Tibial artery (tissue), 4 donors: ENCODE measurements at regions not wholly inside any gene's neighbourhood (a gene's known extent, or its start where the extent isn't known, plus 50 kb on each side); places are given as distances from the start of the nearest gene placed in this dataset.

ENCODE experiments used
- DNase-seq, 2 donors: peaks; one replicate each; pipeline ENCODE4 v3.0.0-alpha.2; 2019
- H3K27ac ChIP-seq, 2 donors: fragments of 200-600 bp; sonication (generic) in 1 of 2; 1 replicate in 1 of 2; 2 replicates in 1 of 2; pipeline ENCODE4 v1.5.1; 2018 to 2019; ENCODE audit warnings: mild to moderate bottlenecking in 1 of 2
- H3K27me3 ChIP-seq, 2 donors: fragments of 200-600 bp; sonication (generic) in 1 of 2; one replicate each; pipeline versions ENCODE4 v1.5.1 to v1.6.0; 2016 to 2019
- H3K36me3 ChIP-seq, 3 donors: fragments of 200-600 bp; sonication (generic) in 2 of 3; one replicate each; pipeline ENCODE4 v1.5.1; 2016 to 2019; ENCODE audit warnings: mild to moderate bottlenecking in 2 of 3
- H3K4me1 ChIP-seq, 4 donors: fragments of 200-600 bp; sonication (generic) in 2 of 4; 1 replicate in 3 of 4; 2 replicates in 1 of 4; pipeline ENCODE4 v1.5.1; 2016 to 2019
- H3K4me3 ChIP-seq, 2 donors: fragments of 200-600 bp; sonication (generic) in 1 of 2; 1 replicate in 1 of 2; 2 replicates in 1 of 2; pipeline ENCODE4 v1.5.1; 2018 to 2019; ENCODE audit warnings: mild to moderate bottlenecking in 2 of 2
- H3K9me3 ChIP-seq, 3 donors: fragments of 200-600 bp; sonication (generic) in 1 of 3; one replicate each; pipeline ENCODE4 v1.5.1; 2016 to 2019
- CTCF ChIP-seq, 2 experiments: fragments of 200-600 bp in 1 of 2; fragments of 450-650 bp in 1 of 2; IDR thresholded peaks; one replicate each; pipeline ENCODE4 v1.5.1; 2017 to 2019; ENCODE audit warnings: antibody characterized with exemption in 2 of 2, mild to moderate bottlenecking in 1 of 2, moderate library complexity in 1 of 2
- intact Hi-C: fragments of 100-400 bp; cut with DNase I; formaldehyde crosslinking; loops from one replicate; pipeline ENCODE4 v1.15.0; 2023; ENCODE audit warnings: low total_unique reads

GRCh38 chr12:91766454-91766853, 379.2 kb downstream of the BTG1 start:
- Histone ChIP-seq H3K4me1 (peaks cover 0 to 21% (median 0%) of the 10 kb centered on the region in 4 donors), H3K27ac (no peak overlapping the region), H3K9me3 (no peaks in the 10 kb centered on the region), H3K27me3 (no peaks in the 10 kb centered on the region), H3K36me3 (no peaks in the 10 kb centered on the region), H3K4me3 (no peak overlapping the region)
- no peak for TF ChIP-seq CTCF (IDR thresholded peaks at IDR 0.05)
- intact Hi-C loops = no loop called here
- DNase-seq = no peak

- intact Hi-C loops = no loop called here
- H3K4me1 ChIP-seq = peaks cover 0 to 21% (median 0%) of the 10 kb centered on the region in 4 donors
- H3K4me3 ChIP-seq = no peak overlapping the region
These were observed 381.8 kb downstream of the BTG1 start for GRCh38 chr12:91763654-91764370.

GRCh38 chr12:91753649-91754048, 392.0 kb downstream of the BTG1 start:
- Histone ChIP-seq H3K4me3 (no peak overlapping the region), H3K36me3 (no peaks in the 10 kb centered on the region), H3K27me3 (no peaks in the 10 kb centered on the region), H3K27ac (no peak overlapping the region), H3K9me3 (peaks cover 0 to 6% (median 0%) of the 10 kb centered on the region in 3 donors), H3K4me1 (no peaks in the 10 kb centered on the region)
- intact Hi-C loops = no loop called here
- no peak for DNase-seq
- no peak for TF ChIP-seq CTCF (IDR thresholded peaks at IDR 0.05)

More at GRCh38 chr12:91763654-91764370, 381.8 kb downstream of the BTG1 start:
- TF ChIP-seq CTCF (IDR thresholded peaks at IDR 0.05) = no peak
- H3K9me3 ChIP-seq = no peaks in the 10 kb centered on the region
- no peaks in the 10 kb centered on the region for H3K36me3 ChIP-seq
- H3K27ac ChIP-seq = peak overlapping the region in 1 of 2 donors; percentile 38
- DNase-seq = no peak
- no peaks in the 10 kb centered on the region for H3K27me3 ChIP-seq

- no peak overlapping the region for H3K27ac ChIP-seq
- intact Hi-C loops = no loop called here
- TF ChIP-seq CTCF (IDR thresholded peaks at IDR 0.05) = no peak
These were observed 398.7 kb downstream of the BTG1 start for GRCh38 chr12:91746976-91747375.

GRCh38 chr12:91744597-91744996, 401.0 kb downstream of the BTG1 start:
- Histone ChIP-seq H3K9me3 (no peaks in the 10 kb centered on the region), H3K27me3 (no peaks in the 10 kb centered on the region), H3K4me1 (no peaks in the 10 kb centered on the region), H3K4me3 (no peak overlapping the region), H3K27ac (no peak overlapping the region), H3K36me3 (no peaks in the 10 kb centered on the region)
- intact Hi-C loops = no loop called here
- no peak for DNase-seq
- no peak for TF ChIP-seq CTCF (IDR thresholded peaks at IDR 0.05)

More at GRCh38 chr12:91746976-91747375, 398.7 kb downstream of the BTG1 start:
- no peak overlapping the region for H3K4me3 ChIP-seq
- no peaks in the 10 kb centered on the region for H3K27me3 ChIP-seq
- H3K9me3 ChIP-seq = no peaks in the 10 kb centered on the region
- H3K4me1 ChIP-seq = no peaks in the 10 kb centered on the region
- no peak for DNase-seq
- no peaks in the 10 kb centered on the region for H3K36me3 ChIP-seq
